HL-60 (cell line): ENCODE measurements at regions not wholly inside any gene's neighbourhood (a gene's known extent, or its start where the extent isn't known, plus 50 kb on each side); places are given as distances from the start of the nearest gene placed in this dataset.

Experiments
- CTCF ChIP-seq: IDR thresholded peaks from one replicate; pipeline ENCODE4 v1.5.1; 2011; ENCODE audit warnings: low read length, control low read depth, inconsistent platforms; ENCODE audit not compliant: insufficient read depth
- POLR2AphosphoS5 ChIP-seq: IDR thresholded peaks from 2 replicates; pipeline ENCODE4 v1.6.1; 2012; ENCODE audit warnings: low read depth

- TF ChIP-seq CTCF (no peak), POLR2AphosphoS5 (no peak)
Observed at GRCh38 chr15:69818529-69818928, 279.2 kb downstream of the TLE3 start.
